ENCODE measurements at regions not wholly inside any gene's neighbourhood (a gene's known extent, or its start where the extent isn't known, plus 50 kb on each side); places are given as distances from the start of the nearest gene placed in this dataset.

GRCh38 chr9:73515216-73515615 lies 363.6 kb downstream of the ANXA1 start:
- TF ChIP-seq CTCF (IDR thresholded peaks at IDR 0.05): no peak
- TF ChIP-seq POLR2AphosphoS5 (IDR thresholded peaks at IDR 0.05): no peak
- no peak for TF ChIP-seq POLR2A (IDR thresholded peaks at IDR 0.05; ENCODE audit: low read depth)
- no peak for TF ChIP-seq EP300 (IDR thresholded peaks at IDR 0.05)

Measured in esophagus muscularis mucosa (tissue), 4 donors.